Type B pancreatic cell (in vitro differentiated cells): ENCODE measurements at regions not wholly inside any gene's neighbourhood (a gene's known extent, or its start where the extent isn't known, plus 50 kb on each side); places are given as distances from the start of the nearest gene placed in this dataset.

Source experiments
- DNase-seq: peaks from one replicate; pipeline ENCODE4 v3.0.0; 2021; ENCODE audit warnings: mixed read lengths; ENCODE audit not compliant: unreplicated experiment; ENCODE audit errors: extremely low spot score
- H3K27ac Mint-ChIP-seq: 2 replicates; pipeline ENCODE4 v1.8.0; 2021; ENCODE audit warnings: mild to moderate bottlenecking, mixed read lengths
- H3K27me3 Mint-ChIP-seq: 2 replicates; pipeline ENCODE4 v1.8.0; 2021; ENCODE audit warnings: mixed read lengths
- H3K36me3 Mint-ChIP-seq: 2 replicates; pipeline ENCODE4 v1.8.0; 2021; ENCODE audit warnings: mixed read lengths
- H3K4me1 Mint-ChIP-seq: one replicate; pipeline ENCODE4 v1.8.0; 2021; ENCODE audit warnings: mixed read lengths; ENCODE audit not compliant: unreplicated experiment
- H3K4me3 Mint-ChIP-seq: 2 replicates; pipeline ENCODE4 v1.8.0; 2021; ENCODE audit warnings: mild to moderate bottlenecking, mixed read lengths
- H3K9me3 Mint-ChIP-seq: 2 replicates; pipeline ENCODE4 v1.8.0; 2021; ENCODE audit warnings: mixed read lengths
- CTCF ChIP-seq: fragments of 200-600 bp; sonication (generic); conservative IDR thresholded peaks from 2 replicates; pipeline ENCODE4 v1.5.0; 2021; ENCODE audit warnings: antibody characterized with exemption, mild to moderate bottlenecking

GRCh38 chr10:45197816-45198485 is 117.5 kb downstream of the OR13A1 start:
- Mint-ChIP-seq H3K9me3 (no peaks in the 10 kb centered on the region), H3K27me3 (peaks cover 3% of the 10 kb centered on the region), H3K36me3 (no peaks in the 10 kb centered on the region), H3K27ac (no peak overlapping the region), H3K4me3 (no peak overlapping the region), H3K4me1 (no peaks in the 10 kb centered on the region)
- no peak for DNase-seq
- no peak for TF ChIP-seq CTCF

DNA sequence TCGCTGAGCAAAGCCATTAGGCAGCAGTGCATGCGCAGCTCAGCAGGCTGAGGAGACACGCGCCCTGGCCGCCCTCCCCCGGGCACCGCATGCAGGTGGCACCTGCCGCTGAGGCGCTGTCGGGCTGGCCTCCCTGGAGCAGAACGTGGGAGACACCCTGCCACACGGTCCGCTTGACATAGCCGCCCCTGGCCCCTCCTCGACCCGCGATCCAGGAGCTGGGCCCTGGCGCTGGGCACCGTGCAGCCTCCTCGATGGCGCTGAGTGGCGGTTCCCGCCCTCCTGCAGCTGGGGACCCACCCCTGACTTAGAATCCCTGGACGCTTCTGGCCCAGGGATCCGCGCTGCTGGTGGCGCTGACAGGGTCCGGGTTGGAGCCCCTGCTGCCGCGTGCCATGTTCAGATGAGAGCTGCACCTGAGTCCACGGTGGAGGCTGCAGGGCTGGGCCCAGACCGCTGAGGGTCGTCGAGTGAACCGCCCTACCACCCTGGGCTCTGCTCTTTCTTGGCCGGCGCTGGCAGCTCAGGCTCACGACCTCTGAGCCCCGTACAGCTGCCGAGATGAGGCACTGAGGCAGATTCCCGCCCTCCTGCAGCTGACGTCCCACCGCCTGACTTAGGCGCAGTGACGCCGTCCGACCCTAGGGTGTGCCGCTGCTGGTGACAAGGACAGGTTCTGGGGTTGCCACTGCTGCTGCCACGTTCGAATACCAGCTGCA is 116.8 kb downstream of the OR13A1 start:
- TF ChIP-seq CTCF = no peak
- no peak overlapping the region for H3K4me3 Mint-ChIP-seq
- DNase-seq = no peak
- H3K9me3 Mint-ChIP-seq = no peaks in the 10 kb centered on the region
- H3K27me3 Mint-ChIP-seq = peaks cover 3% of the 10 kb centered on the region
- H3K4me1 Mint-ChIP-seq = no peaks in the 10 kb centered on the region
- no peak overlapping the region for H3K27ac Mint-ChIP-seq
- H3K36me3 Mint-ChIP-seq = no peaks in the 10 kb centered on the region

DNA sequence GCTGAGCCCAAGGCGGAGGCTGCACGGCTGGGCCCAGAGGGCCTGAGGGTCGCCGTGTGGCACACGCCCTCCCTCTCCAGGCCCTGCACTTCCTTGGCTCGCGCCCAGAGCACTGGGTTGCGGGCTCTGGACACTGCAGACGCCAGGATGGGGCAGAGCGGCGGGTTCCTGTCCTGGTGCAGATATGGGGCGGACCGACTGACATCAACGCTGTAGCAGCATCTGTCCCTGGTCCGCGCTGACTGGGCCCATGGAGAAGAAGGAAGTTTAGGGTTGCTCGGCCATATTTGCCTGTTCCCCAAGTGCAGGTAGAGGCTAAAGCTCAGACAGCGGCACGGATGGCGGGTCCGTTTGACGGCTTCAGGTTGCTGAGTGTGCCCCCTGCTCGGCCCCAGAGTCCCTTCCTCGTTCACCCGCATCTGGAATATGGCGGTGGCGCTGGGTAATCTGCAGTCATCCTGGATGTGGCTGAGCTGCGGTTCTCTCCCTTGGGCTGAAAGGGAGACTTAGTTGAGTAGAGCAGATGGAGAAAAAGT is 116.1 kb downstream of the OR13A1 start:
- TF ChIP-seq CTCF = no peak
- no peaks in the 10 kb centered on the region for H3K36me3 Mint-ChIP-seq
- H3K27ac Mint-ChIP-seq = no peak overlapping the region
- peaks cover 3% of the 10 kb centered on the region for H3K27me3 Mint-ChIP-seq
- H3K9me3 Mint-ChIP-seq = no peaks in the 10 kb centered on the region
- H3K4me1 Mint-ChIP-seq = no peaks in the 10 kb centered on the region
- H3K4me3 Mint-ChIP-seq = no peak overlapping the region
- no peak for DNase-seq

DNA sequence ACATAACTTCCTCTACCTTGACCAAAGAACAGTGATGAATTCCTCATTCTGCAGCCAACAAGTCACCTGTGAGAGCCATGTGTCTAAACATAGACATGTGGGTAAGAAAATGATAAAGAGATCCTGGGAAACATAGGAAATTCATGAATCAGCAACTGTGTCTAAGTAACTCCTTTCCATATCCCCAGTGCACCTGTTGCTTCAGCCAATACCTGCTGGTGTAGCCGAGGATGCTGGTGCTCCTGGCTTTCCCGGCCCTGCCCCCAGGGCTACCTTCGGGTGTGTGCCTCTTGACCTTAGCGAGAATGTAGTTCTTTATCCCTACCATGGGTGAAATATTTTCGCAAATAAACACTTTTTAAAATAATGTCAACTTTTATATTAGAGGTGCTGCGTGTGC is 114.1 kb downstream of the OR13A1 start:
- no peak for TF ChIP-seq CTCF

DNA sequence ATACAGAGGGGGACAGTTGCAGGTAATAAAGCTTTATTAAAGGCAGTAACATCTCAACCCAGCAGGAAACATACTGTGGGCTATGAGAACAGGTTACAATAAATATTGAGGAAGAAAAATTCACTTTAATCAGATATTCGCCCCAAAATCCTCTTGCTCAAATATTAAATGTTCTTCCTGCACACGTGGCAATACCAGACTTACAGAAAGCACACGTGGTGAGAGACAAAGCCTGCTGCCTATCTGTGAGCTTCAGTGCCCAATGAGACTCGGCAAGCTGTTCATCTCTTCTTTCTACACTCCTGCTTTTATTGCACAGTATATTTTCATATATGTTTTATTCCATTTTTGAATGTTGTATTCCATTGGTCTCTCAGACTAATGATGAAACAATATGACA is 113.2 kb downstream of the OR13A1 start:
- H3K9me3 Mint-ChIP-seq = no peaks in the 10 kb centered on the region
- no peaks in the 10 kb centered on the region for H3K36me3 Mint-ChIP-seq
- no peaks in the 10 kb centered on the region for H3K4me1 Mint-ChIP-seq
- H3K27ac Mint-ChIP-seq = no peak overlapping the region
- TF ChIP-seq CTCF = no peak
- no peak for DNase-seq
- no peak overlapping the region for H3K4me3 Mint-ChIP-seq
- peaks cover 3% of the 10 kb centered on the region for H3K27me3 Mint-ChIP-seq

More for the DNA sequence above, 114.1 kb downstream of the OR13A1 start:
- Mint-ChIP-seq H3K4me3 (no peak overlapping the region), H3K36me3 (no peaks in the 10 kb centered on the region), H3K4me1 (no peaks in the 10 kb centered on the region), H3K27ac (no peak overlapping the region), H3K9me3 (no peaks in the 10 kb centered on the region), H3K27me3 (peaks cover 3% of the 10 kb centered on the region)
- DNase-seq = no peak
